ENCODE measurements at regions not wholly inside any gene's neighbourhood (a gene's known extent, or its start where the extent isn't known, plus 50 kb on each side); places are given as distances from the start of the nearest gene placed in this dataset.

DNA sequence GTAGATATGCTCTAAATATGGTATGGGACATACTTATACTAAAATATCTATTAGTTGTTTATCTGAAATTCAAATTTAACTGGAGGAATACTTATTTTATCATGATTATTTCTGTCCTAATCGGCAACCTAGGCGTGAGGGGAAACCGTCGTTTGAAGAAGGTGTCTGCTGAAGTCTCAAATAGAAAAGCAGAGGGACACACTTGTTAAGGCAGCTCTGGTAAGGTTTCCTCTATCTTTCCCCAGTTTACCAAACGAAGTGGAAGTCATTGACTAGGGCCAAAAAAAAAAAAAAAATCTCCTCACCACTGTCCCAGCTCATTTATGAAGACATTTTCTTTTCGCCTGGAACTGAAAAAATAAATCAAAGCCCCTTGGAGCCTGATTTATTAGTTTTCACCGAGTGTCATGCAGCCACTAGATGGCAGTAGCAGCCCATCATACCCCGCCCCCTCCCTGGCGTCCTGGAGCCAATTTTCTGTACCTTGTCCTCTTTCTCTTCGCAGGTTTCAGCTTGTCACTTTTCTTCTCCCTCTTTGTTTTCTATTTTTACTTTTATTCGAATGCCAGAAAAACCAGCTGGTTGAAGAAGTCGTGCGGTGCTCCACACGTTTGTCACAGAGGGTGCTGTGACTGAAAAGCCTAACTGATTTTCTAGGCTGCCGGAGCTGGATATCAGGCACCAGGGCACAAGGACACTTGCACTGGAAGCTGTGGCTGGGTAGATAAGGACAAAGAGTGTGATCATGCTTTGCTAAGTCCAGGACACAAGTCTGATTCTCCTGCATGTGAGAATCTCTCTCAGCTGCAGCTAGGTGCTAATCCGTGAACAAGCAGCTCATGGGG is 238.7 kb downstream of the ZPLD1 start:
- H3K27ac ChIP-seq, result no peak overlapping the region
- no peaks in the 10 kb centered on the region for H3K9me3 ChIP-seq
- DNase-seq, result peak; percentile 36 to 78 (median 71)
- peak; percentile 49 to 75 for TF ChIP-seq CTCF (IDR thresholded peaks at IDR 0.05)
- ATAC-seq, result peak; percentile 91
- intact Hi-C loops (cut with DNase I), result no loop called here
- H3K27me3 ChIP-seq, result no peaks in the 10 kb centered on the region
- H3K36me3 ChIP-seq, result no peaks in the 10 kb centered on the region
- no peaks in the 10 kb centered on the region for H3K4me1 ChIP-seq
- H3K4me3 ChIP-seq, result no peak overlapping the region

DNA sequence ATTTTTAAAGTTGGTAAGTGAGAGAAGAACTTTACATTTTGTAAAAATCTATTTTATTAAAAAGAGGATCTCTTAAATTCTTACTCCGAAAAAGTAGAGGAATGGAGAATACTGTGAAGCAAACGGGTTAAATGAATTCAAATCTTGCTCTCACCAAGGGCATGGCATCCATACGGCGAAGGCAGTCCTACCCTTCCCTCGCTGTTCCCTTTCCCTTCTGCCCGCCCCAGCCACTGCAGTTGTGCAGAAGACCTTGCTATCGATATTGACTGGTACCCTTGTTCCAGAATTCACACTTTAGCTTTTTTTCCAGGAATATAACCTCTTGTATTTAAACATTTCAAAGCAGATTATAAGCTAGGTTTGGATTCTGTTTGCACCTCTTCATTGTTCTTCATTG is 239.5 kb downstream of the ZPLD1 start:
- DNase-seq, result peak in 1 of 4 donors; percentile 9

GRCh38 chr3:102676424-102676823 is 241.6 kb downstream of the ZPLD1 start:
- ATAC-seq (no peak), DNase-seq (no peak)
- Histone ChIP-seq H3K36me3 (no peaks in the 10 kb centered on the region), H3K27me3 (no peaks in the 10 kb centered on the region), H3K9me3 (no peaks in the 10 kb centered on the region), H3K4me1 (no peaks in the 10 kb centered on the region), H3K27ac (no peak overlapping the region), H3K4me3 (no peak overlapping the region)
- TF ChIP-seq CTCF (IDR thresholded peaks at IDR 0.05), result no peak
- intact Hi-C loops (cut with DNase I), result no loop called here

More for the DNA sequence above, 239.5 kb downstream of the ZPLD1 start:
- Histone ChIP-seq H3K36me3 (no peaks in the 10 kb centered on the region), H3K4me1 (no peaks in the 10 kb centered on the region), H3K9me3 (no peaks in the 10 kb centered on the region), H3K27me3 (no peaks in the 10 kb centered on the region), H3K4me3 (no peak overlapping the region), H3K27ac (no peak overlapping the region)
- no peak for ATAC-seq
- TF ChIP-seq CTCF (IDR thresholded peaks at IDR 0.05), result no peak
- intact Hi-C loops (cut with DNase I), result no loop called here

DNA sequence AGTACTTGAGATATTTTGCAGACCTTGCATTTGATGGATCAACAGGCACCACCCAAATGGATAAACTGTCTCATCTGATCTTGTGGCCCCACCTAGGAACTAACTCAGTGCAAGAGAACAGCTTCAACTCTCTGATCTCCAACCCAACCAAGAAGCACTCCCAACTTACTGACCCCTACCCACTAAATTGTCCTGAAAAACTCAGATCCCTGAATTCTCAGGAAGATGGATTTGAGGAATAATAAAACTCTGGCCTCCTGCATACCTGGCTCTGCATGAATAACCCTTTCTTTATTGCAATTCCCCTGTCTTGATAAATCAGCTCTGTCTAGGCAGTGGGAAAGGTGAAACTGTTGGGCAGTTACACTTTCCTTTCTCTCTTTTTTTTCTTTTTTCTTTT is 247.9 kb downstream of the ZPLD1 start:
- Histone ChIP-seq H3K9me3 (no peaks in the 10 kb centered on the region), H3K4me3 (no peak overlapping the region), H3K27ac (no peak overlapping the region), H3K36me3 (no peaks in the 10 kb centered on the region), H3K4me1 (no peaks in the 10 kb centered on the region), H3K27me3 (no peaks in the 10 kb centered on the region)
- ATAC-seq, result no peak
- no peak for TF ChIP-seq CTCF (IDR thresholded peaks at IDR 0.05)
- intact Hi-C loops (cut with DNase I), result no loop called here
- DNase-seq, result no peak

DNA sequence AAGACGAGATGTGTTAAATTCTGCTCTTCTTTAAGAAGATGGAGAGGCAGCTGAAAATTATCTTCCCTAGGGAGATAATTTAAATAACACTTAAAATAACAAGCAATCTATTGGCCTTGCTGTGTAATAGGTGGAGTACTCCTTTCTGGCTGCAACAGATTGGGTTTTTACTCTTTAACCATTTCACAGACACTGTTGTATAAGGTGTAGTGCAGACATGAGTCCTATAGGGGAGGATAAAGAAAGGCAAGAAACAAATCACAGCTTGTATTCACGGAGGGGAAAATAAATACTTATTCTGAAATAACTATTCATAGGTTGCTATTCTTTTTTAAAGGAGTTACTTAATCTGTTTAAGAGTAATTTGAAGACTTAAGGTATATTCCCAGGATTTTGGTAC is 252.0 kb downstream of the ZPLD1 start:
- no peak for TF ChIP-seq CTCF (IDR thresholded peaks at IDR 0.05)

More for the DNA sequence above, 252.0 kb downstream of the ZPLD1 start:
- Histone ChIP-seq H3K9me3 (no peaks in the 10 kb centered on the region), H3K4me3 (no peak overlapping the region), H3K27ac (no peak overlapping the region), H3K4me1 (no peaks in the 10 kb centered on the region), H3K36me3 (no peaks in the 10 kb centered on the region), H3K27me3 (no peaks in the 10 kb centered on the region)
- intact Hi-C loops (cut with DNase I), result no loop called here
- no peak for DNase-seq
- ATAC-seq, result no peak

All from left lung (tissue), 4 donors.